ENCODE measurements at regions not wholly inside any gene's neighbourhood (a gene's known extent, or its start where the extent isn't known, plus 50 kb on each side); places are given as distances from the start of the nearest gene placed in this dataset.

DNA sequence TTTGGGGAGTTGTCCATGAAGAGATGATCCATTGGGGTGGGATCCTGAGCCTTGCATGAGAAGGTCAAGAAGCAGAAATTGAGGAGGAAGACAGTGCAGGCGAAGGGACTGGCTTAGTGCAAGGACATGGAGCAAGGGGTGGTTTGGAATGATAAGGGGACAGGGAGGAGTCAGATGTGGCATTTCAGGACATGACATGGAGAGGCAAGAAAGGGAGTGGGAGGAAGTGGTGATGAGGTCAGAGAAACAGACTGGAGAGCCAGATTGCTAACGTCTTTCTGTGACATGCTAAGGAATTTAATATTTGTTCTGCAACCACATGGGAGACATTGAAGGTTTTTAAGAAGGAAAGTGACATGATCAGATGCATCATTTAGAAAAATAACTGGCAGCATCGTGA is 346.8 kb upstream of the FMN2 start:
- TF ChIP-seq, protein P1, sequence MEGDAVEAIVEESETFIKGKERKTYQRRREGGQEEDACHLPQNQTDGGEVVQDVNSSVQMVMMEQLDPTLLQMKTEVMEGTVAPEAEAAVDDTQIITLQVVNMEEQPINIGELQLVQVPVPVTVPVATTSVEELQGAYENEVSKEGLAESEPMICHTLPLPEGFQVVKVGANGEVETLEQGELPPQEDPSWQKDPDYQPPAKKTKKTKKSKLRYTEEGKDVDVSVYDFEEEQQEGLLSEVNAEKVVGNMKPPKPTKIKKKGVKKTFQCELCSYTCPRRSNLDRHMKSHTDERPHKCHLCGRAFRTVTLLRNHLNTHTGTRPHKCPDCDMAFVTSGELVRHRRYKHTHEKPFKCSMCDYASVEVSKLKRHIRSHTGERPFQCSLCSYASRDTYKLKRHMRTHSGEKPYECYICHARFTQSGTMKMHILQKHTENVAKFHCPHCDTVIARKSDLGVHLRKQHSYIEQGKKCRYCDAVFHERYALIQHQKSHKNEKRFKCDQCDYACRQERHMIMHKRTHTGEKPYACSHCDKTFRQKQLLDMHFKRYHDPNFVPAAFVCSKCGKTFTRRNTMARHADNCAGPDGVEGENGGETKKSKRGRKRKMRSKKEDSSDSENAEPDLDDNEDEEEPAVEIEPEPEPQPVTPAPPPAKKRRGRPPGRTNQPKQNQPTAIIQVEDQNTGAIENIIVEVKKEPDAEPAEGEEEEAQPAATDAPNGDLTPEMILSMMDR (IDR thresholded peaks at IDR 0.05; ENCODE audit: low read depth, low read length, missing control alignments), result no peak
- H3K27ac ChIP-seq, result no peak overlapping the region
- H3K4me3 ChIP-seq (ENCODE audit: low read depth, low read length), result no peak overlapping the region
- no peaks in the 10 kb centered on the region for H3K36me3 ChIP-seq (replicated peaks)
- in situ Hi-C loops (cut with HindIII; ENCODE audit: low pct_ligation_motif_present, low sequenced_read_pairs), result no loop called here
- DNase-seq, result no peak
- no peaks in the 10 kb centered on the region for H3K27me3 ChIP-seq (replicated peaks)

DNA sequence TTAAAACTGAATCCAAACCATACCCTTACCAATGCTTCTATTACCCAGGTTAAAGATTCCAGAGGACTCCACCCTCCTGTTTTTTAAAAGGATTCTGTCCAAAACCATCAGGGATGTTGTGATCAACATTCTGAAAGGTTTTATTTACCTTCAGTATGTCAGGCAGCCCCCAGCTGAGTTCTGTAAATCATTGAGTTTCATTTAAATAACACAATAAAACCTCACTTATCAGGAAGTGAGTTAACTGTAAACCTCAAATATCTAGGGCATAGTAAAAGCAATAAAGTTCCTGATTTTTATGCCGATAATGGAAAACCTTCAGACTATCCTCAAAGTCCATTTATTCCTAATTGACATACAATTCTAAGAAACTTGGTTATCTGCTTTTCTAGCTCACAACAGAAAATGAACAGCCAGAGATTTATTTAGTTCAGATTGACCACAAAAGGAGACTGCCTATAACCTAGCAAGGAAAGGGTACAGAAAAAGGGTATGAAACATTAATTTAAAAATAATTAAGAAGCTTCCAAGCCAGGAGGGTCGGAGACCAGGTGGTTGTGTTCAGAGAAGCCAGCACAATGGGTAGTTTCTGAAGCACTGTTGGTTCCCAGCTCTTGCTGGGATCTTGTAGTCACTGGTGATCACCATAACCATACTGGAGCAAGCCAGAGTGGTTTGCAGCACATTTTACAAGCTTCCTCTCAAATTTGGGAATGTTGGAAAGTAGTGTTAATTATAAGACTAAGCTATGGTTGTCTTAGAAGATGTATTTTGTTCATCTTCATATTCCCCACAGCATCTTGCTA is 336.4 kb upstream of the FMN2 start:
- Histone ChIP-seq H3K4me3 (ENCODE audit: low read depth, low read length) (no peak overlapping the region), H3K27ac (no peak overlapping the region), H3K36me3 (replicated peaks) (no peaks in the 10 kb centered on the region), H3K27me3 (replicated peaks) (no peaks in the 10 kb centered on the region)
- in situ Hi-C loops (cut with HindIII; ENCODE audit: low pct_ligation_motif_present, low sequenced_read_pairs), result no loop called here
- TF ChIP-seq, protein P1 (IDR thresholded peaks at IDR 0.05; ENCODE audit: low read depth, low read length, missing control alignments), result no peak
- DNase-seq, result no peak

DNA sequence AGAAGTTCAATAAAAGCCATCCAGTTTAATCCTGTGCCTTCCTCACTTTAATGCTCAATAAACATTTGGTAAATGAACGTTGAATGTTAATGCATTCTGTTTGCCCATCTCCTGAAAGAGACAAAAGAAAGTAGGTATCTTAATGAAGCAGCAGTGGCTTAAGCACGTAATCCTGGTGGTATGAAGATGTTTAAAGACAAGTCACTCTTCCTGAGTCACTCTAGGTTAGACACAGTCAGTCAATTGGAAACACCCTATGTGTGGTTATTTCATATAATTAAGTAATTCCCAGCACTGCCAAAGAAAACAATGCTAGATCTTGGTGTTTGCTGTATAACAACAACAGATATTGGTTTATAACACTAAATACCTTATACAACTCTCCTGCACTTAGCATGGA is 334.0 kb upstream of the FMN2 start:
- no peak for DNase-seq
- Histone ChIP-seq H3K27ac (no peak overlapping the region), H3K27me3 (replicated peaks) (no peaks in the 10 kb centered on the region), H3K36me3 (replicated peaks) (no peaks in the 10 kb centered on the region), H3K4me3 (ENCODE audit: low read depth, low read length) (no peak overlapping the region)
- in situ Hi-C loops (cut with HindIII; ENCODE audit: low pct_ligation_motif_present, low sequenced_read_pairs), result no loop called here
- TF ChIP-seq, protein P1 (IDR thresholded peaks at IDR 0.05; ENCODE audit: low read depth, low read length, missing control alignments), result no peak

DNA sequence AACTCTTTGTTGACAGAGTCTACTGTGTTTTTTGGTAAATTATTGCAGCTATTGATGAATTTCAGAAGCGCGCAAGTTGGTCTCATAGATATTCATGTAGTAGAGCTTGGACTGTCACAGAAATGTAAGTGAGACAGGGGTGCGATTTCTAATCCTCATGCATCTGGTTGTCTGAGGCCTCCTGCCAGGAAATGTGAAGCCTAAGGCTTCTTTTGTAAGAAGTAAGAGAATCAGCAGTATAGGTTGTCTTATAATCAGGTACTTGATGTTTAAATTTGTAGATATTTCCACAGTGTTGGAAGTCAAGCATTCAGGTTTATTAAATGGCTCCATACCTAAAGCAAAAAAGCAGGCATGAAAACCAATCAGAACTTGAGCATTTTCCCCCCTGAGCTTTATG is 332.9 kb upstream of the FMN2 start:
- H3K27ac ChIP-seq, result no peak overlapping the region
- H3K36me3 ChIP-seq (replicated peaks), result no peaks in the 10 kb centered on the region
- in situ Hi-C loops (cut with HindIII; ENCODE audit: low pct_ligation_motif_present, low sequenced_read_pairs), result no loop called here
- no peak for DNase-seq
- no peaks in the 10 kb centered on the region for H3K27me3 ChIP-seq (replicated peaks)
- no peak overlapping the region for H3K4me3 ChIP-seq (ENCODE audit: low read depth, low read length)
- TF ChIP-seq, protein P1 (IDR thresholded peaks at IDR 0.05; ENCODE audit: low read depth, low read length, missing control alignments), result no peak

DNA sequence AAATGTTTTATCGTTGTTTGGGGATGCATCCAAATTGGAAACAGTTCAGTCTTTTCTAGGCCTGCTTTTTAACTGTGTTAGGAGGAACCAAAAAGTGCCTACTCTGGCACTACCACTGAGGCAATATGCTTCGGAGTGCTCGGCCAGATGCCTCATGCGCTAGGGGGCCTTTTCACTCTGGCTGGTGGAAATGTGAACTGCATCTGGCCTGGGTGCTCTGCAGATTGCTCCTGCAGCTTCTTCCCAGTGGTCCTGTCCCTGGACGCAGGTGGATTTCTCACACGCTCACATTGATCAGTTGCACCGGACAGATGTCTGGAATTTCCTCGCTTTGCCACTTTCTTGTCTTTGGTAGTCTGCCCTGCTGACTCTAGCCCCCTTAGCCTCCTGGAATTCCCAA is 330.2 kb upstream of the FMN2 start:
- TF ChIP-seq, protein P1 (IDR thresholded peaks at IDR 0.05; ENCODE audit: low read depth, low read length, missing control alignments), result no peak
- no peaks in the 10 kb centered on the region for H3K27me3 ChIP-seq (replicated peaks)
- no peak overlapping the region for H3K27ac ChIP-seq
- in situ Hi-C loops (cut with HindIII; ENCODE audit: low pct_ligation_motif_present, low sequenced_read_pairs), result no loop called here
- H3K36me3 ChIP-seq (replicated peaks), result no peaks in the 10 kb centered on the region
- no peak overlapping the region for H3K4me3 ChIP-seq (ENCODE audit: low read depth, low read length)
- no peak for DNase-seq

DNA sequence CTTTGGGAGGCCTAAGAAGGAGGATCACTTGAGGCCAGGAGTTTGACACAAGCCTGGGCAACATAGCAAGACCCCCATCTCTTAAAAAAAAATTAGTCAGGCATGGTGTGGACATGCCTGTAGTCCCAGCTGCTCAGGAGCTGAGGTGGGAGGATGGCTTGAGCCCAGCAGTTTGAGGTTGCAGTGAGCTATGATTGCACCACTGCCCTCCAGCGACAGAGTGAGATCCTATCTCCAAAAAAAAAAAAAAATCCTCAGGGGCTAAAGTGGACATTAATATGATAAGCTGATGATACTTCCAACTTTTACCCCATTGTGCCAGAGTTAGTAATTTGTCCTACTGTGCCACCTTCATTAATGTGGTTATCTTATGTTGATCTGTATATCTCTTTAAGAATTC is 327.8 kb upstream of the FMN2 start:
- Histone ChIP-seq H3K4me3 (ENCODE audit: low read depth, low read length) (no peak overlapping the region), H3K36me3 (replicated peaks) (no peaks in the 10 kb centered on the region), H3K27me3 (replicated peaks) (no peaks in the 10 kb centered on the region), H3K27ac (no peak overlapping the region)
- no peak for DNase-seq
- TF ChIP-seq, protein P1 (IDR thresholded peaks at IDR 0.05; ENCODE audit: low read depth, low read length, missing control alignments), result no peak
- in situ Hi-C loops (cut with HindIII; ENCODE audit: low pct_ligation_motif_present, low sequenced_read_pairs), result no loop called here
